Sigmoid colon (tissue), 4 donors: ENCODE measurements at regions not wholly inside any gene's neighbourhood (a gene's known extent, or its start where the extent isn't known, plus 50 kb on each side); places are given as distances from the start of the nearest gene placed in this dataset.

Experiments
- POLR2AphosphoS5 ChIP-seq, 4 donors: sonication (generic); formaldehyde crosslinking; IDR thresholded peaks; one replicate each; pipeline ENCODE4 v1.6.1; 2017; ENCODE audit warnings: antibody characterized with exemption in 4 of 4
- TF ChIP-seq, protein P1 (sequence below), 4 experiments: fragments of 450-650 bp in 3 of 4; fragments of 200-600 bp in 1 of 4; IDR thresholded peaks; one replicate each; pipeline ENCODE4 v1.5.1; 2016 to 2019; ENCODE audit warnings: antibody characterized with exemption in 4 of 4, mild to moderate bottlenecking in 3 of 4, moderate library complexity in 2 of 4

- no peak for TF ChIP-seq POLR2AphosphoS5 (IDR thresholded peaks at IDR 0.05)
- TF ChIP-seq, protein P1, sequence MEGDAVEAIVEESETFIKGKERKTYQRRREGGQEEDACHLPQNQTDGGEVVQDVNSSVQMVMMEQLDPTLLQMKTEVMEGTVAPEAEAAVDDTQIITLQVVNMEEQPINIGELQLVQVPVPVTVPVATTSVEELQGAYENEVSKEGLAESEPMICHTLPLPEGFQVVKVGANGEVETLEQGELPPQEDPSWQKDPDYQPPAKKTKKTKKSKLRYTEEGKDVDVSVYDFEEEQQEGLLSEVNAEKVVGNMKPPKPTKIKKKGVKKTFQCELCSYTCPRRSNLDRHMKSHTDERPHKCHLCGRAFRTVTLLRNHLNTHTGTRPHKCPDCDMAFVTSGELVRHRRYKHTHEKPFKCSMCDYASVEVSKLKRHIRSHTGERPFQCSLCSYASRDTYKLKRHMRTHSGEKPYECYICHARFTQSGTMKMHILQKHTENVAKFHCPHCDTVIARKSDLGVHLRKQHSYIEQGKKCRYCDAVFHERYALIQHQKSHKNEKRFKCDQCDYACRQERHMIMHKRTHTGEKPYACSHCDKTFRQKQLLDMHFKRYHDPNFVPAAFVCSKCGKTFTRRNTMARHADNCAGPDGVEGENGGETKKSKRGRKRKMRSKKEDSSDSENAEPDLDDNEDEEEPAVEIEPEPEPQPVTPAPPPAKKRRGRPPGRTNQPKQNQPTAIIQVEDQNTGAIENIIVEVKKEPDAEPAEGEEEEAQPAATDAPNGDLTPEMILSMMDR (IDR thresholded peaks at IDR 0.05), result no peak
Observed at GRCh38 chr2:149894760-149895159, 307.2 kb upstream of the MMADHC start.
